HEK293 (cell line): ENCODE measurements at regions not wholly inside any gene's neighbourhood (a gene's known extent, or its start where the extent isn't known, plus 50 kb on each side); places are given as distances from the start of the nearest gene placed in this dataset.

ENCODE experiments used
- CTCF ChIA-PET: fragments of 350-600 bp; formaldehyde crosslinking; extraction: SDS; loops from one replicate; lab custom pipeline; 2021; ENCODE audit warnings: antibody characterized with exemption; lab: Yijun Ruan, JAX
- POLR2A ChIA-PET: fragments of 300-600 bp; formaldehyde crosslinking; extraction: SDS; loops from one replicate; lab custom pipeline; 2020; ENCODE audit warnings: antibody characterized with exemption, inconsistent platforms; lab: Yijun Ruan, JAX
- H3K27ac ChIP-seq: fragments of 200-500 bp; sonication (Bioruptor generic); 2 replicates; pipeline ENCODE4 v1.5.1; 2014; ENCODE audit warnings: low read depth, low read length, control low read depth, inconsistent platforms; ENCODE audit errors: extremely low read depth
- H3K36me3 ChIP-seq, 2 experiments: fragments of 200-500 bp in 1 of 2; sonication (Bioruptor generic) in 1 of 2; 1 replicate in 1 of 2; 2 replicates in 1 of 2; pipeline ENCODE4 v1.5.1; 2014 to 2017; ENCODE audit warnings: inconsistent platforms in 2 of 2, low read length in 2 of 2; ENCODE audit not compliant: control insufficient read depth in 2 of 2, insufficient read depth in 1 of 2
- H3K4me1 ChIP-seq: fragments of 200-500 bp; sonication (Bioruptor generic); 2 replicates; pipeline ENCODE4 v1.5.1; 2014; ENCODE audit warnings: mild to moderate bottlenecking, low read length, inconsistent platforms; ENCODE audit not compliant: control insufficient read depth, insufficient read depth
- H3K4me3 ChIP-seq: 2 replicates; pipeline ENCODE4 v1.5.1; 2011; ENCODE audit warnings: low read depth, mild to moderate bottlenecking, control low read depth, low read length, moderate library complexity
- H3K9me3 ChIP-seq: fragments of 200-500 bp; sonication (Bioruptor generic); 2 replicates; pipeline ENCODE4 v1.5.1; 2014; ENCODE audit warnings: low read depth, low read length, inconsistent platforms; ENCODE audit not compliant: control insufficient read depth, insufficient read depth
- BCL6B ChIP-seq: fragments of 450-650 bp; formaldehyde crosslinking; IDR thresholded peaks from 2 replicates; pipeline ENCODE4 v1.5.1; 2017; ENCODE audit warnings: missing biosample characterization, missing genetic modification characterization
- ELK4 ChIP-seq: IDR thresholded peaks from 2 replicates; pipeline ENCODE4 v1.6.1; 2011; ENCODE audit warnings: mild to moderate bottlenecking, low read depth, low read length, borderline replicate concordance
- GLI2 ChIP-seq: fragments of 450-650 bp; formaldehyde crosslinking; IDR thresholded peaks from 2 replicates; pipeline ENCODE4; 2017; ENCODE audit warnings: missing biosample characterization, missing genetic modification characterization, low read depth, borderline replicate concordance
- HOXA7 ChIP-seq: sonication (generic); formaldehyde crosslinking; IDR thresholded peaks from 2 replicates; pipeline ENCODE4 v1.8.1; 2022; ENCODE audit warnings: missing genetic modification reagents, borderline replicate concordance
- IKZF3 ChIP-seq: fragments of 450-650 bp; IDR thresholded peaks from 2 replicates; pipeline ENCODE4 v1.5.0; 2018; ENCODE audit warnings: missing biosample characterization, mild to moderate bottlenecking, missing genetic modification characterization, moderate library complexity
- KLF9 ChIP-seq: fragments of 450-650 bp; formaldehyde crosslinking; IDR thresholded peaks from 2 replicates; pipeline ENCODE4 v1.5.1; 2016; ENCODE audit warnings: missing biosample characterization, missing genetic modification characterization, low read depth
- MZF1 ChIP-seq: fragments of 450-650 bp; formaldehyde crosslinking; IDR thresholded peaks from 2 replicates; pipeline ENCODE4 v1.5.1; 2017; ENCODE audit warnings: missing biosample characterization, missing genetic modification characterization, borderline replicate concordance
- PATZ1 ChIP-seq: fragments of 450-650 bp; formaldehyde crosslinking; IDR thresholded peaks from 2 replicates; pipeline ENCODE4 v1.5.1; 2016; ENCODE audit warnings: missing biosample characterization, missing genetic modification characterization
- REPIN1 ChIP-seq: fragments of 450-650 bp; formaldehyde crosslinking; IDR thresholded peaks from 2 replicates; pipeline ENCODE4 v1.5.1; 2017; ENCODE audit warnings: missing biosample characterization, missing genetic modification characterization, low read depth
- SCRT2 ChIP-seq: fragments of 450-650 bp; formaldehyde crosslinking; IDR thresholded peaks from 2 replicates; pipeline ENCODE4 v1.5.1; 2016; ENCODE audit warnings: missing biosample characterization, missing genetic modification characterization
- ZBTB44 ChIP-seq: fragments of 450-650 bp; IDR thresholded peaks from 2 replicates; pipeline ENCODE4 v1.5.1; 2018; ENCODE audit warnings: missing biosample characterization, mild to moderate bottlenecking, missing genetic modification characterization
- ZBTB48 ChIP-seq: fragments of 450-650 bp; formaldehyde crosslinking; IDR thresholded peaks from 2 replicates; pipeline ENCODE4 v1.5.1; 2016; ENCODE audit warnings: missing biosample characterization, missing genetic modification characterization
- ZBTB6 ChIP-seq: fragments of 450-650 bp; formaldehyde crosslinking; IDR thresholded peaks from 2 replicates; pipeline ENCODE4 v1.5.1; 2017; ENCODE audit warnings: missing biosample characterization, missing genetic modification characterization
- ZFHX2 ChIP-seq: fragments of 450-650 bp; formaldehyde crosslinking; conservative IDR thresholded peaks from 2 replicates; pipeline ENCODE4 v1.5.1; 2016; ENCODE audit warnings: missing biosample characterization, missing genetic modification characterization
- ZFP3 ChIP-seq: fragments of 450-650 bp; formaldehyde crosslinking; IDR thresholded peaks from 2 replicates; pipeline ENCODE4 v1.5.1; 2016; ENCODE audit warnings: low read depth, missing biosample characterization, missing genetic modification characterization
- ZNF132 ChIP-seq: fragments of 450-650 bp; formaldehyde crosslinking; IDR thresholded peaks from 2 replicates; pipeline ENCODE4 v1.5.1; 2017; ENCODE audit warnings: missing biosample characterization, missing genetic modification characterization, borderline replicate concordance
- ZNF140 ChIP-seq: fragments of 450-650 bp; formaldehyde crosslinking; IDR thresholded peaks from 2 replicates; pipeline ENCODE4 v1.5.1; 2016; ENCODE audit warnings: missing biosample characterization, missing genetic modification characterization
- ZNF398 ChIP-seq: fragments of 450-650 bp; formaldehyde crosslinking; IDR thresholded peaks from 2 replicates; pipeline ENCODE4 v1.5.1; 2017; ENCODE audit warnings: missing biosample characterization, missing genetic modification characterization
- ZNF449 ChIP-seq: fragments of 450-650 bp; formaldehyde crosslinking; IDR thresholded peaks from 2 replicates; pipeline ENCODE4 v1.5.1; 2017; ENCODE audit warnings: missing biosample characterization, mild to moderate bottlenecking, missing genetic modification characterization, moderate library complexity
- ZNF529 ChIP-seq: fragments of 450-650 bp; formaldehyde crosslinking; IDR thresholded peaks from 2 replicates; pipeline ENCODE4 v1.5.1; 2017; ENCODE audit warnings: missing genetic modification characterization, missing biosample characterization; ENCODE audit not compliant: insufficient replicate concordance
- ZNF791 ChIP-seq: fragments of 450-650 bp; formaldehyde crosslinking; IDR thresholded peaks from 2 replicates; pipeline ENCODE4 v1.5.1; 2016; ENCODE audit warnings: missing biosample characterization, missing genetic modification characterization
- ZXDB ChIP-seq: fragments of 450-650 bp; formaldehyde crosslinking; IDR thresholded peaks from 2 replicates; pipeline ENCODE4 v1.5.1; 2016; ENCODE audit warnings: missing biosample characterization, missing genetic modification characterization

- TF ChIP-seq ELK4 = no peak
- TF ChIP-seq ZFP3 (tag by site-specific recombination) = no peak
- no peak for TF ChIP-seq REPIN1 (tag by site-specific recombination)
- TF ChIP-seq HOXA7 = no peak
- no peak for TF ChIP-seq ZNF132 (tag by site-specific recombination)
- no peak for TF ChIP-seq ZNF529
Measured at GRCh38 chr15:95446854-95447253, 883.6 kb upstream of the NR2F2 start (continued).

- Histone ChIP-seq H3K36me3 (no peaks in the 10 kb centered on the region), H3K9me3 (no peaks in the 10 kb centered on the region), H3K4me1 (peaks cover 12% of the 10 kb centered on the region; the same call in 1 of the 2 replicates), H3K4me3 (no peak overlapping the region), H3K27ac (no peak overlapping the region)
- TF ChIP-seq ZNF140 (tag by site-specific recombination) = no peak
- no peak for TF ChIP-seq SCRT2
- TF ChIP-seq ZNF791 = no peak
- no peak for TF ChIP-seq IKZF3 (tag by site-specific recombination)
- no peak for TF ChIP-seq ZFHX2 (tag by site-specific recombination)
- no peak for TF ChIP-seq ZBTB48 (tag by site-specific recombination)
- TF ChIP-seq BCL6B (tag by site-specific recombination) = no peak
- no peak for TF ChIP-seq GLI2 (tag by site-specific recombination)
- TF ChIP-seq ZBTB6 (tag by site-specific recombination) = no peak
- CTCF ChIA-PET = interaction anchor here (0.6 kb wide), 1 partner anchor 20 kb away, joined by 3 read pairs; no protein-coding TSS in a partner anchor
- POLR2A ChIA-PET = no interaction called here
Measured at GRCh38 chr15:95447486-95447885, 883.0 kb upstream of the NR2F2 start.

- ChIA-PET POLR2A (no interaction called here), CTCF (interaction anchor here (0.5 to 1.1 kb wide), 4 partner anchors 24 to 882 kb away, joined by 3 to 4 read pairs (median 3); partner anchors contain the start of gene NR2F2)
- Histone ChIP-seq H3K36me3 (no peaks in the 10 kb centered on the region), H3K4me3 (no peak overlapping the region), H3K27ac (no peak overlapping the region), H3K9me3 (no peaks in the 10 kb centered on the region), H3K4me1 (peaks cover 12% of the 10 kb centered on the region; the same call in 1 of the 2 replicates)
- TF ChIP-seq ZNF449 (tag by site-specific recombination) = no peak
- no peak for TF ChIP-seq GLI2 (tag by site-specific recombination)
- TF ChIP-seq MZF1 = no peak
- TF ChIP-seq PATZ1 (tag by site-specific recombination) = no peak
- no peak for TF ChIP-seq ZNF398 (tag by site-specific recombination)
- no peak for TF ChIP-seq ZBTB44 (tag by site-specific recombination)
- no peak for TF ChIP-seq KLF9
- no peak for TF ChIP-seq ZBTB48 (tag by site-specific recombination)
- no peak for TF ChIP-seq ZXDB (tag by site-specific recombination)
Measured at GRCh38 chr15:95448531-95449229, 881.8 kb upstream of the NR2F2 start.
